Right ventricle myocardium inferior (tissue), 1 donor: ENCODE measurements at regions not wholly inside any gene's neighbourhood (a gene's known extent, or its start where the extent isn't known, plus 50 kb on each side); places are given as distances from the start of the nearest gene placed in this dataset.
A peak's percentile ranks its signal among the peaks of the same experiment; 100 is the strongest.
"Not testable (repeated sequence)": the region's sequence is repeated elsewhere in the genome, so short reads cannot be mapped to it uniquely, and the experiment has no call there.

ENCODE experiments used
- ATAC-seq: fragments of 200-7000 bp; cut with Tn5 transposase; one replicate; pipeline ENCODE4 v1.9.1; 2020; ENCODE audit warnings: mild to moderate bottlenecking, moderate library complexity
- DNase-seq: peaks from one replicate; pipeline ENCODE4 v3.0.0; 2021; ENCODE audit errors: missing footprints
- intact Hi-C: fragments of 100-400 bp; cut with DNase I; formaldehyde crosslinking; loops from one replicate; pipeline ENCODE4 v1.11.0; 2022
- donor health status: DM: no; HTN: yes; CAD: no; lungs with severe emphysema.

- intact Hi-C loops, result no loop called here
- ATAC-seq (peak; percentile 77), DNase-seq (peak; percentile 85)
These were observed 427.6 kb downstream of the IRX1 start for GRCh38 chr5:4023091-4023752.

GRCh38 chr5:4023753-4024335, 428.2 kb downstream of the IRX1 start:
- DNase-seq (no peak), ATAC-seq (no peak)
- intact Hi-C loops, result no loop called here

DNA sequence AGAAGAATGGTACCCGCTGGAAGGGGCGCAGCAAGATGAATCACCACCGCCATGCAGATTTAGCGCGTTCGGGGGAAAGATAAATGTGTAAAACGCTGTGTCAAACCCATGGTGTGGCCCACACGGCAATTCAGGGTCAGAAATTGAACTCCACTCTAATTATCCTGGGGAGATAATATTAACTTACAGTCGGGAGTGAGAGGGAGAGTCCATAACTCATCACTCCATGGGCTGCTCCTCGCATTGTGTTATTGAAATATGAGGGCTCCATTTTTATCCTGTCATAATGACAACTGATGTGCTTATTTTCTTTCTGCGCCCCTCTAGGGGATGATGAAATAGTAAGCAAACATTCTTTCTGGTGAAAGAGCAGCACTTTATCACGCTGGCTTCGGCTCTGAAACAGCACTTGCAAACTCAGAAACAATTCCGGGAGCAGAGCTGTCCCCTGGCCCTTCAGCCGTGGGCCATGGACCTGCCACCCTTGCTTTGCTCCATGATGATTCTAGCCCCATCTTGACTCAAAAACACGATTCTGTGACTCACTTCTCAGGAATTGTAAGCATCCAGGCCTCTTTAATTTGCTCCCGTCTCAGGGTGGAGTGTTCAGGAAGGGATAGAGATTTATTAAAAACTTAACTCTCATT, 431.6 kb downstream of the IRX1 start:
- DNase-seq, result peak; percentile 61
- intact Hi-C loops, result no loop called here
- peak; percentile 57 for ATAC-seq

- ATAC-seq, result no peak
- intact Hi-C loops, result no loop called here
These were observed 432.8 kb downstream of the IRX1 start for GRCh38 chr5:4028384-4028783.

GRCh38 chr5:4033546-4033945, 437.9 kb downstream of the IRX1 start:
- intact Hi-C loops, ATAC-seq, DNase-seq: not testable (repeated sequence)

More at GRCh38 chr5:4028384-4028783, 432.8 kb downstream of the IRX1 start:
- no peak for DNase-seq

GRCh38 chr5:4036861-4037260, 441.2 kb downstream of the IRX1 start:
- ATAC-seq, result no peak
- intact Hi-C loops, result no loop called here

GRCh38 chr5:4038994-4039393, 443.4 kb downstream of the IRX1 start:
- ATAC-seq (no peak), DNase-seq (no peak)
- intact Hi-C loops, result no loop called here

More at GRCh38 chr5:4036861-4037260, 441.2 kb downstream of the IRX1 start:
- DNase-seq, result no peak

DNA sequence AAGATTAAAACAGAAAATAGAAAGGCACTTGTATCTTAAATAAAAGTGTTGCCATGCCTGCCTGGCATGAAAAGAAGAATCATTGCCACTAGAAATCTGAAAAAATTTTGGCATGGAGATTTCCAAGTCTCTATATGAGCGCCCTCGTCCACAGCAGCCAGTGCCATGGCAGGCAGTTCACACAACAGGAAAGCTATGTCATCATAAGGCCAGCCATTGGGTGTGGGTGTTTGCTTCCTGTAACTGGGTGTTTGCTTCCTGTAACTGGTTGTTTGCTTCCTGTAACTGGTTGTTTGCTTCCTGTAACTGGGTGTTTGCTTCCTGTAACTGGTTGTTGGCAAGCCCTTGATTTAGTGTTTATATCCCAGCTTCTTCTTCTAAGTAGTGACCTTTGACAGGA, 446.7 kb downstream of the IRX1 start:
- intact Hi-C loops, result no loop called here
- ATAC-seq (peak; percentile 44), DNase-seq (no peak)

DNA sequence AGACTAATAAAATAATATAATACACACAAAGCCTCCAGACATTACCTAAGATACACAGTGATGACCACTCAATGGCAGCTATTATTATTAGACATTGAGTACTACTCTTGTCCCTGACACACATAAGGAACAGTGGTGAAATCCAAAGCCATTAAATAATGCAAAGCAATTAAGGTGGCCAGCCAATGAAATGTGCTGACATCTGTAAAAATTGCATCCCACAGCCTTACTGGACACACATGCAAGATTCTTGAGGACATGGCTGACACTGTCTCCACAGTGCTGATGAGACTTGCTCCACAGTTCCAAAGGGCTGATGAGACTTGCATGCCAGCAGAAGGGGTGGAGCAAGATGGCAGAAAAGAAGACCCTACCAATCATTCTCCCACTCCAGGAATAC, 447.5 kb downstream of the IRX1 start:
- DNase-seq (no peak), ATAC-seq (no peak)
- intact Hi-C loops, result no loop called here

DNA sequence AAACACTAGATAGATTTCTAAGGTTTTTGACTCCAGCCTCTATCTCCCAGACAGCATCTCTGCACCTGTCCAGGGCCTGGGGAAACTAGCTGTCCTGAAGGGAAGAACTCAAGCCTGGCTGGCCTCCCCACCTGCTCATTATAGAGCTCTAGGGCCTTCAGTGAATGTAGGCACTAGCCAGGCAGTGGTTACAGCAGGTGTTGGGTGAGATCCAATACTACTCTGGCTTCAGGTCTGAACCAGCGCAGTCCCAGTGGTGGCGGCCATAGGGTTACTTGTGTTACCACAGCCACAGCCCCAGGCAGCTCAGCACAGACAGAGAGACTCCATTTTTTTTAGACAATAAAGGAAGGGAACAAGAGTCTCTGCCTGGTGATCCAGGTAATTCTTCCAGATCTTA, 449.2 kb downstream of the IRX1 start:
- intact Hi-C loops, result no loop called here
- no peak for DNase-seq
- ATAC-seq, result peak; percentile 12

DNA sequence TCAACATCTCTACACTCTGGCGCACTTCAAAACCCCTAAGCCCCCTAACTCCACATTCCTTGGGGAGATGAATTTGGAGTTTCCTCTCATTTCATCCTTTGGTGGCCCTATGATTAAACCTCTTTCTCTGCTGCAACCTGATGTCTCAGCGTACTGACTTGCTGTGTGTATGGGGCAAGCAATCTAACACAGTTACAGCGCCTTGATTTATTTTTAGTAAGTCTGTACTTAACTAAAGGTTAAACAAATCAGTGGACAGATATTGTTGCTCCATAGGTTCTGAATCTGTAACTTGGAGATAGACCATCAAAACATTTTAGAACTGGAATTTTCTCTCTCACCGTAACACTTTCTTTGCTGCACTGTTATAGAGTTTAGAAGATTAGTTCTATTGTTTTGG, 452.8 kb downstream of the IRX1 start:
- DNase-seq (no peak), ATAC-seq (peak; percentile 64)
- intact Hi-C loops, result no loop called here

- ATAC-seq, result no peak
- intact Hi-C loops, result loop anchor here (5.0 kb wide), 1 partner anchor 193 kb away; no protein-coding TSS in a partner anchor
- no peak for DNase-seq
These were observed 454.6 kb downstream of the IRX1 start for GRCh38 chr5:4050203-4050602.

DNA sequence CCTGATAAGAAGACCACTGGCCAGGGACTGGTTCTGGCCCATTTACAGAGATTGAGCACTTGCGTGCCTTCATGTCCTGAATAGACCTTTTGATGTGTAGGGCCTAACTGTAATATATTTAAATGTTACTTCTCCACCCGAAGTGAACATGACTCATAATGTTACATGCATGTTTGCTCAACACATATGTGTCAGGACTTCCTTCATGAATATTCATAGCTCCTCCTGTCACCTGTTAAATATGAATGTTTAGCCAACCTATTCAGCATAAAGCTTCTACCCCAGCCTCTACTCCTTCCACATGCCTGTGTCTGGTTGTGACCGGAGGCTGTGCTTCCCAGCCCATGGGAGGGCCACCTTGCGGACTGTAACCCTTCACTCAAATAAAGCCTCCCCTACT, 457.5 kb downstream of the IRX1 start:
- DNase-seq, result no peak
- ATAC-seq, result no peak
- intact Hi-C loops, result loop anchor here (5.0 kb wide), 1 partner anchor 196 kb away; no protein-coding TSS in a partner anchor

GRCh38 chr5:4054092-4054491, 458.5 kb downstream of the IRX1 start:
- intact Hi-C loops, result loop anchor here (5.0 kb wide), 1 partner anchor 197 kb away; no protein-coding TSS in a partner anchor
- no peak for DNase-seq
- peak; percentile 63 for ATAC-seq

GRCh38 chr5:4058899-4059298, 463.3 kb downstream of the IRX1 start:
- intact Hi-C loops, result no loop called here
- ATAC-seq, result peak; percentile 94
- DNase-seq, result peak; percentile 74

DNA sequence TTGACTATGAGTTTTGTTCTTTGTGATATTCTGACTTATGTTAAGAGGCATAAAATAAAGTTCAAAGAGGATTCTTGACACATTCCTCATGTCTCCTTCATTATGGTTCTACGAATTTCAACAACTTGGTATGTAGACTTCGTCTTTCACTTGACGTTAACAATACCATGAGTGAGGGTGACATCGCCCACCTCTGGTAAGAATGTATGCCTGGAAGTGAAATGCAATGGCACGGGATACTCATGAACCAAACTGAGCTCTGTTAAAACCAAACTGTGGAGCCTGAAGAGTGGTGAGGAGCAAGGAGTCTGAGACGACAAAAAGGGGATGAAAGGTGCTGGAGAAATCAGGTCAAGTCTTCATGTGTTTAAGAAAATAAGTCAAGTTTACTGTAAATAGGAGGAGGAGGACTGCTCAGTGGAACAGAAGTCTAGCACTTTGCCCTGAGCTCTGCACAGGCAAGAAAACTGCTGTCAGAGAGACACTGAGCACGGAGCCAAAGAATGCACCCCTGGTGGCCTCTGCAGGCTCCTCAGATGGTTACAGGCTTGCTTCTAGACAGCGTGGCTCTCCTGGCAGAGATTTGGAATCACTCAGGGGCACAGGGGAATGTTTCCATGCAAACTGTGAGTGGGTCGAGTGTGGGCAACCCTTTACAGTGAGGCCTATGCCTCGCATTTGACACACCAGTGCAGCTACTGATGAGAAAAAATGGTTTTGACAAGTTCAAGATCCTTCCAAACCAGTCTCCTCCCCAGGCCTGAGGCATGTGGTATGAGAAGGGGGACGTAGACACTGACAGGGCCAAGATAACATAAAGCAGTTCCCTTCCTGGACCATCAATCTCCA, 470.1 kb downstream of the IRX1 start:
- peak; percentile 79 for ATAC-seq

GRCh38 chr5:4068171-4068570, 472.5 kb downstream of the IRX1 start:
- ATAC-seq (no peak), DNase-seq (no peak)
- intact Hi-C loops, result no loop called here

More for the DNA sequence above, 470.1 kb downstream of the IRX1 start:
- intact Hi-C loops, result no loop called here
- no peak for DNase-seq

- DNase-seq, result no peak
- intact Hi-C loops, result no loop called here
- no peak for ATAC-seq
These were observed 482.9 kb downstream of the IRX1 start for GRCh38 chr5:4078544-4078943.

DNA sequence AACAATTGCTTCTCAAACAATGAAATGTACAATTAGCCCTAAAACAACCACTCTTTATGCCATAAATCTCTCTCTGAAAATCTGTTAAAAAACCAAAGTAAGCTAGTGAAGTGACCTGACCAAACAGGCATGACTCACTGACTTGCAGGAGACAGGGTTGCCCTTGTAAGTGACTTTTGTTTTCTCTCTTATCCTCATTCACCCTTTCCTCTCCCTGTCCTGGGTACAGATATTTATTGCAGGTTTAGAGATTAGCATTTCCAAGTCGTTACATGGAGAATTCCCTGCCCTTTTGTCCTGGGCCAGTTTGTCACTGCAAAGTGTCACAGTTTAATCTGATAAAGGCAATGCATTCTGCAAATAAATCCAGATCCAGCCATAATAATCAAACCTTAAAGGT, 484.2 kb downstream of the IRX1 start:
- no peak for ATAC-seq
- DNase-seq, result no peak
- intact Hi-C loops, result no loop called here
